Right renal cortex interstitium (tissue), 3 donors: ENCODE measurements at regions not wholly inside any gene's neighbourhood (a gene's known extent, or its start where the extent isn't known, plus 50 kb on each side); places are given as distances from the start of the nearest gene placed in this dataset.

Experiments
- DNase-seq, 3 donors: peaks; one replicate each; pipeline ENCODE4 v3.0.0-alpha.2; 2013; ENCODE audit warnings: low read depth in 3 of 3, low spot score in 2 of 3

DNA sequence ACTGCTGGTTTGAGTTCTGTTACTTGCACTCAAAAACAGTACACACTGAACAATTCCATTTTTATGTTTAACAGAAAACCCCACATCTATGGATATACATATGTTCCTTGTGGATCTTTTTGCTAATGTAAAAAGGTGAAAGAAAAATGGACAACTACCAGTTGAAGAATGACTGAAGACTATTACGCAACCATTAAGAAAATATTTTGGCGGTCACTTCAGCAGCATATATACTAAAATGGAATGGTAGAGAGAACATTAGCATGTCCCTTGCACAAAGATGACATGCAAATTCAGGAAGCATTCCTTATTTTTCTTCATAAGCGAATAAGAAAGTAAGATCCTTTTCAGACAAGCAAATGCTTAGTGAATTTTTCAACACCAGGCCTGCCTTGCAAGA lies 84.6 kb upstream of the FMR1 start:
- DNase-seq = no peak

- no peak for DNase-seq
Observed at GRCh38 chrX:147828719-147829118, 83.0 kb upstream of the FMR1 start.

- no peak for DNase-seq
Observed at GRCh38 chrX:147832707-147833348, 78.9 kb upstream of the FMR1 start.

DNA sequence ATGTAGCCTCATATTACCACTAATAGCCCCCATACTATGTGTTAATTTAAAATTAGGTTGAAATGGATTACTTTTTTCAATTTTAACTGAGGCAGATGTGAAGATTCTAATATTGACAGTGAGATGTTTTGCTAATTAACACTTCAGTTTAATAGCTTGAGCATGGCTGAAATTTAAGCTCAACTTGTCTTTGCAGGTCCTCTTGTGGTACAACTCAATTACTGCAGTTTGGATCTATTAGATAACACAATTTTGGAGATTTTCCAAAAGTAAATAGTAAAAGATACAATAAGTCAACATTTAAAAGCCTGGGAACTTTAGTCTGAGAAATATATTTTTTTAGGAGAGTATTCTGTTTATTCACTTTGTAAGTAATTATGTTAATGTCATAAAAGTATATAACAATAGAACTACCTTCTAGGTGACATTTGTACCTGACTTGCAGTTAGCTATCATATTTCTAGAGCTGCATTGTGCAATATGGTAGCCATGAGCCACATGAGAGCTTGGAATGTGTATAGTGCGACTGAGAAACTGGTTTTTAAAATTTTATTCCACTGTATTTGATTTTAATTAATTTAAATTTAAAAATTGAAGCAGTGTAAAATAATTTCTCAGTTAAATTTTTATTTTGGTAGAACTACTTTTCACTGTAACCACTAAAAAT lies 73.1 kb upstream of the FMR1 start:
- DNase-seq = no peak

GRCh38 chrX:147846676-147847075 lies 65.0 kb upstream of the FMR1 start:
- DNase-seq = no peak

- no peak for DNase-seq
Observed at GRCh38 chrX:147847999-147848398, 63.7 kb upstream of the FMR1 start.

DNA sequence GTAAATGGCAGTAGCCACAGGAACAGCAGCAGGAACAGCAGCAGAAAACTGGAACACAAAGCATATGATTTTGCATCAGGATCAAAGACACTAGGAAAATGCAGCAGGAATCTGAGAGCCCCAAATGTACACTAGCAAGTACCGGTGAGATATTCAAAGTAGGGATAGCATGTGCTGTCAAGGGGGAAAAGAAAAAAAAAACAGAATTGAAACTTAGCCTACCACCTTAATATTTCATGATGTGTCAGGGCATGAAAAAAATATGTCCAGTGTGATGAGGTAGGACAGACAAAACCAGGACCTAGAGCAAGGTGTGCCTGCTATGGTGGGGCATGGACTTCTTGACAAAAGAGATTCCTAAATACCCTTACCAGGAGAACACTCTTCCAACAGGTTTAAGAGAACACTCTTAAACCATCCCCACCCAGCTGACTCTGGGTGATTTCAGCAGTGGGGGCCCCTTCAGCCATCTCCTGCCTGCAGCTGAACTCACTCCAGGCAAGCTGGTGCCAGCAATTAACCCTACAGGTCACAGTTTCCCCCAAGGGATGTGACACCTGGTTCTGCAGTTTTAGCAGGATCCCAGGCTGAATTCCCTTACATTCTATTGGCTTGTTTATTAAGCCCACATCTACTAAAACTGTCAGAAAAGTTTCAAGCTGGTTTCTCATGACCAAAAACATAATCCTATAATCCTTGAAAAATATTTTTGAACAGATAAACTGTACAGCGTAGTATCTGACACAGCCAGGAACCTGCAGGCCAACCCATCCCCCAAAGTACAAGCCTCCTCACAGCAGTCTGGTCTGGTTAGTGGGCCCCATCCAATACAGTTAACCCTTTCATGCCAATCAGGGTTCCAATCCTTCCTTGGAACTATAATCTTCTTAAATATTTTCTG lies 62.9 kb upstream of the FMR1 start:
- DNase-seq = no peak

GRCh38 chrX:147850875-147851274 lies 60.8 kb upstream of the FMR1 start:
- DNase-seq = no peak

DNA sequence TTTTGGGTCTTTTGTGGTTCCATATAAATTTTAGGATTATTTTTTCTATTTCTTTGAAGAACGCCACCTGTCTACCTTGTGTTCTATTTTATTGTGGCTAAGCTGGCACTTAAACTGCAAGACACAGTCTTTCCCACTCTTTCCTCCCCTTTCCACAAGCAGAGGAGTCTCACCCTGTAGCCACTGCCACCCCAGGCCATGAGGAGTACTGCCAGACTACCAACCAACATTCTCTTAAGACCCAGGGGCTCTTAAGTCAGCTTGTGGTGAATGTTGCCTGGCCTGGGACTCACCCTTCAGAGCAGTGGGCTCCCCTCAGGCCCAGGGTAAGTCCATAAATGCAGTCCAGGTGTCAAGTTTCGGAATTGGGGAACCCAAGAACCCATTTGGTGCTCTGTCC lies 58.0 kb upstream of the FMR1 start:
- no peak for DNase-seq

DNA sequence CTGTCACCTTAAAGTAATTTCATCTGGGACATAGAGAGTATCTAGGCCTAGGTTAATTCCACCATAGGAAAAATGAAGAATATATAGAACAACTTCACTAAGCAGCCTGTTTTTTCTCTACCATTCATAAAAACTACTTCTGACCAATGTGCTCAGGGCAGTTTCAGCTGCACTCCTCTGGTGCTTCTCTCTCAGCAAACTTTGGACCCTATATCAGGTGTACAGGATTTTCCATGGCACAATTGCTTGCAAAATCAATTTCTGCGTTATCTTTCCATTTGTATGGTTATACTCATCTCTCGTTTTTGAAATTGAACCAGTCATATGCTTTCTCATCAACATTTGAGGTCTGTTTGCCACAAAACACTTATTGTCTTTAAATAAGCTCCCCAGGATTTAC lies 52.1 kb upstream of the FMR1 start:
- DNase-seq = no peak
